BLaER1 (cell line): ENCODE measurements at regions not wholly inside any gene's neighbourhood (a gene's known extent, or its start where the extent isn't known, plus 50 kb on each side); places are given as distances from the start of the nearest gene placed in this dataset.
"Not testable (repeated sequence)": the region's sequence is repeated elsewhere in the genome, so short reads cannot be mapped to it uniquely, and the experiment has no call there.

ENCODE experiments used
- H3K27ac ChIP-seq: shearing (Covaris generic); formaldehyde crosslinking; 2 replicates; pipeline ENCODE4 v1.8.1; 2022
- H3K27me3 ChIP-seq: shearing (Covaris generic); formaldehyde crosslinking; 2 replicates; pipeline ENCODE4 v1.8.1; 2022
- H3K36me3 ChIP-seq: shearing (Covaris generic); formaldehyde crosslinking; 2 replicates; pipeline ENCODE4 v1.8.1; 2022
- H3K4me1 ChIP-seq: shearing (Covaris generic); formaldehyde crosslinking; 2 replicates; pipeline ENCODE4 v1.8.1; 2022
- H3K4me2 ChIP-seq: shearing (Covaris generic); formaldehyde crosslinking; 2 replicates; pipeline ENCODE4 v1.8.1; 2022
- H3K4me3 ChIP-seq: shearing (Covaris generic); formaldehyde crosslinking; 2 replicates; pipeline ENCODE4 v1.8.1; 2022
- H3K9ac ChIP-seq: shearing (Covaris generic); formaldehyde crosslinking; 2 replicates; pipeline ENCODE4 v1.8.1; 2022
- H3K9me3 ChIP-seq: shearing (Covaris generic); formaldehyde crosslinking; 2 replicates; pipeline ENCODE4 v1.8.1; 2022
- H4K20me1 ChIP-seq: shearing (Covaris generic); formaldehyde crosslinking; 2 replicates; pipeline ENCODE4 v1.8.1; 2022
- Cebpa-rat ChIP-seq: shearing (Covaris generic); IDR thresholded peaks from 2 replicates; pipeline ENCODE4 v1.8.1; 2022

- no peak overlapping the region for H3K4me2 ChIP-seq
- no peaks in the 10 kb centered on the region for H3K9me3 ChIP-seq
- peaks cover 11% of the 10 kb centered on the region; the same call in 1 of the 2 replicates for H3K4me1 ChIP-seq
- no peaks in the 10 kb centered on the region for H3K27me3 ChIP-seq
- H3K27ac ChIP-seq: no peak overlapping the region
- no peak for TF ChIP-seq Cebpa-rat
- no peaks in the 10 kb centered on the region for H4K20me1 ChIP-seq
- H3K9ac ChIP-seq: no peak overlapping the region
- no peak overlapping the region for H3K4me3 ChIP-seq
- no peaks in the 10 kb centered on the region for H3K36me3 ChIP-seq
Measured at GRCh38 chr20:22529150-22530019, 55.0 kb downstream of the FOXA2 start.

DNA sequence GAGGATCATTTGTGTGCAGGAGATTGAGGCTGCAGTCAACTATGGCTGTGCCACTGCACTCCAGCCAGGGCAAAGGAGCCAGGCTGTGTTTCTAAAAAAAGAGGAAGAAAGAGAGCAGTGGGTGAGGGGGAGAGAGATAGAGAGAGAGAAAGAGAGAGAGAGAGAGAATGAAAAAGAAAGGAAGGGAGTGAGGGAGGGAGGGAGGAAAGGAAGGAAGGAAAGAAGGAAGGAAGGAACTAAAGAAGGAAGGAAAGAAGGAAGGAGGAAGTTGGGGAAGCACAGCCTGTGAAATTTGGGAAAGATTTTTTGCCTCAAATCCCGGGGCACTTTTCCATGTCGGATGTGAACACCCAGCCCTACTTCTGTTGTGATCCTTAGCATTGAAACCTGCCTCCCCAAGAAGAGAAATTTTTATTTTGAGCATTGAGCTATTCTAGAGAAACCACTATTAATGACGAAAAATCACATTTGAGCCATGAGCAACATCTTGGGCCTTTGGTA lies 57.8 kb downstream of the FOXA2 start:
- no peaks in the 10 kb centered on the region for H4K20me1 ChIP-seq
- TF ChIP-seq Cebpa-rat: no peak
- no peak overlapping the region for H3K4me2 ChIP-seq
- no peak overlapping the region for H3K9ac ChIP-seq
- H3K27me3 ChIP-seq: no peaks in the 10 kb centered on the region
- H3K4me3 ChIP-seq: no peak overlapping the region
- no peaks in the 10 kb centered on the region for H3K9me3 ChIP-seq
- H3K36me3 ChIP-seq: no peaks in the 10 kb centered on the region
- peaks cover 11% of the 10 kb centered on the region; the same call in 1 of the 2 replicates for H3K4me1 ChIP-seq
- no peak overlapping the region for H3K27ac ChIP-seq

- no peaks in the 10 kb centered on the region for H3K27me3 ChIP-seq
- no peak for TF ChIP-seq Cebpa-rat
- no peak overlapping the region for H3K4me2 ChIP-seq
- H4K20me1 ChIP-seq: no peaks in the 10 kb centered on the region
- H3K27ac ChIP-seq: no peak overlapping the region
- no peaks in the 10 kb centered on the region for H3K9me3 ChIP-seq
- H3K4me1 ChIP-seq: peaks cover 11% of the 10 kb centered on the region; the same call in 1 of the 2 replicates
- H3K9ac ChIP-seq: no peak overlapping the region
- no peak overlapping the region for H3K4me3 ChIP-seq
- H3K36me3 ChIP-seq: no peaks in the 10 kb centered on the region
Measured at GRCh38 chr20:22525821-22526220, 58.6 kb downstream of the FOXA2 start.

DNA sequence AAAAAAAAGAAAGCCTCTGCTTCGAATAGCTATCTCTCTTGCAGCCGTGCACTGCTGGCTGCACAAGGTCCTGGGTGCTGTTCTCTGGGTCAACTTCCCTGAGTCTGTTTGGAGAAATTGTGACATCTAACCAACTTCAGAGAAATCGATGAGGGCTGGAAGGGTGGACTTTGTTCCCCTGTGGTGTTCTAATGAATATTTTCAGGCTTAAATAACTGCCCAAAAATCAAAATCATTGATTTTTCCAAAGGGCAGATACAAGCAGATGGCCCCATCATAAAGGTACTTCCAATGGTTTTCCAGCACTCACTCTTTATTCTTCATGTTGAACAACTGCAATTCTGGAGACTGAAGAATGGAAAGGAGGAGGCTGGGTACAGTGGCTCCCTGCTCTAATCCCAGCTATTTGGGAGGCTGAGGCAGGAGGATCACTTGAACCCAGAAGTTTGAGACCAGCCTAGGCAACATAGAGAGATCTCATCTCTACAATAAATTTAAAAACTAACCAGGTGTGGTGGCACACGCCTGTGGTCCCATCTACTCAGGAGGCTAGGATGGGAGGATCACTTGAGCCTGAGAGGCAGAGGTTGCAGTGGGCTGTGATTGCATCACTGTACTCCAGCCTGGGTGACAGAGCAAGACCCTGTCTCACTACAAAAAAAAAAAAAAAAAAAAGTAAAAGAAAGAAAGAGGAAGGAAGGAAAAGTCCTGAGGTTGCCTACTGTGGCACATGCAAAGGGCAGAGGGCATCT lies 59.1 kb downstream of the FOXA2 start:
- no peaks in the 10 kb centered on the region for H3K9me3 ChIP-seq
- no peak overlapping the region for H3K9ac ChIP-seq
- H3K4me1 ChIP-seq: peaks cover 11% of the 10 kb centered on the region; the same call in 1 of the 2 replicates
- no peak for TF ChIP-seq Cebpa-rat
- H3K4me2 ChIP-seq: no peak overlapping the region
- no peaks in the 10 kb centered on the region for H3K36me3 ChIP-seq
- H3K27me3 ChIP-seq: no peaks in the 10 kb centered on the region
- H3K27ac ChIP-seq: no peak overlapping the region
- no peak overlapping the region for H3K4me3 ChIP-seq
- no peaks in the 10 kb centered on the region for H4K20me1 ChIP-seq

GRCh38 chr20:22524393-22525015 lies 59.9 kb downstream of the FOXA2 start:
- no peak overlapping the region for H3K9ac ChIP-seq
- peaks cover 11% of the 10 kb centered on the region; the same call in 1 of the 2 replicates for H3K4me1 ChIP-seq
- H3K27me3 ChIP-seq: no peaks in the 10 kb centered on the region
- H3K4me2 ChIP-seq: no peak overlapping the region
- no peak for TF ChIP-seq Cebpa-rat
- no peak overlapping the region for H3K4me3 ChIP-seq
- H3K9me3 ChIP-seq: no peaks in the 10 kb centered on the region
- H3K36me3 ChIP-seq: no peaks in the 10 kb centered on the region
- no peaks in the 10 kb centered on the region for H4K20me1 ChIP-seq
- H3K27ac ChIP-seq: no peak overlapping the region

DNA sequence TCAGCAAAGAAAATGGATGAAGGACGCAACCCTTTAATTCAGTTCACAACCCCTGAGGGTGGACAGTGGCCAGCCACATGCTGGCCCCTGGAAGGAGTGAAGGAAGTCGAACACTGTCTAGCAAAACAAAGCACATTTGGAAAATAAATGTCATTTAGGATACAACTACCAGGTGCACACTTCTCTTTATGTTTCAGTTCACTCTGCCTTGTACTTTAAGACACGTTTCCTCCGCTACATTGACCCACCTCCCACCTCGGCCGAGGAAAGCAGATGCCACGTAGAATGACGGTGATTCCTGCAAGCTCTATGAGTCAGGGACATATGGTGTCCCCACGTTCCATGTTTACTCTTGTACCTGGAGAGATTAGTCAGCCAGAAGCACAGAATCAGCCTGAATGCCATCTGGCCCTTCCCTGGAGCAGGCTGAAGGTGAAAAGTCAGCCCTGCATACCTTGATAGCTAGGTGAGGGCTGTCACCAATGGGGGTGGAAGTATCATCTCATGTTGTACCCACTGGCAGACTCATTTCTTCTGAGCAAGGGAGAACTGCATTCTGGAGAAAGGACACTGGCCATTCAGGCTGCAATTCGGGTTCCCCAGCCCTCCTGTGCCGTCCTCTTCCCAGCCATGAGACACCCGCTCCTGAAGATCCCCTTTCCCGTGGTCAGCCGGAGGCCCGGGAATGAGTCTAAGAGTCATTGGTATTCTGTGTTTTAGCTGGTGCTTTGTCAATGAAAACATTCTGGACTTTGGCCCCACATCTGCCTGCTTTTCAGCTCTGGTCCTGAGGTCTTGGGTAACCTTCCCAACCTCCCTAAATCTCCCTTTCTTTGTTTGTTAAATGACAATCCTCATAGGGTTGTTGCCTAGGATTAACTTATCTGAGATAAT lies 60.6 kb downstream of the FOXA2 start:
- H4K20me1 ChIP-seq: no peaks in the 10 kb centered on the region
- H3K9ac ChIP-seq: no peak overlapping the region
- TF ChIP-seq Cebpa-rat: no peak
- no peak overlapping the region for H3K27ac ChIP-seq
- H3K4me3 ChIP-seq: no peak overlapping the region
- H3K4me1 ChIP-seq: peaks cover 11% of the 10 kb centered on the region; the same call in 1 of the 2 replicates
- H3K4me2 ChIP-seq: no peak overlapping the region
- no peaks in the 10 kb centered on the region for H3K9me3 ChIP-seq
- no peaks in the 10 kb centered on the region for H3K27me3 ChIP-seq
- H3K36me3 ChIP-seq: no peaks in the 10 kb centered on the region

DNA sequence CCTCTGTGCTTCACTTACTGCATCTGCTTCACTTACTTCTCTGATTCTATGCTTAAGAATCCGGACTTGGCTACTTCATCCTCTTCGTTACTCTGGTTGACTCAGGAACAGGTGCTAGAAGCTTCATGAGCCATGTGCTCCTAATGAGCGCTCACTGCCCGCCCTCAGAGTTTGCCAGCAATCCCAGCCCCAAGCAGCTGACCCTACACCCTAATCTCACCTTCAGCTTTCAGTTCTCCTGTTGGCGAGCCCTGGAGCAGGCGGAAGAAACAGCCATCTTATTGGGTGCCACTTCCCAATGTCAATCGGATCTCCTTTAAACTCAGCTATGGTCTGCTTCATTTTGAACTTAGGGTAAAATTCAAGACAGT lies 61.3 kb downstream of the FOXA2 start:
- H3K4me1 ChIP-seq: peaks cover 11% of the 10 kb centered on the region; the same call in 1 of the 2 replicates
- no peak overlapping the region for H3K27ac ChIP-seq
- H3K9ac ChIP-seq: no peak overlapping the region
- H4K20me1 ChIP-seq: no peaks in the 10 kb centered on the region
- H3K4me3 ChIP-seq: no peak overlapping the region
- H3K4me2 ChIP-seq: no peak overlapping the region
- H3K36me3 ChIP-seq: no peaks in the 10 kb centered on the region
- no peak for TF ChIP-seq Cebpa-rat
- no peaks in the 10 kb centered on the region for H3K9me3 ChIP-seq
- no peaks in the 10 kb centered on the region for H3K27me3 ChIP-seq

DNA sequence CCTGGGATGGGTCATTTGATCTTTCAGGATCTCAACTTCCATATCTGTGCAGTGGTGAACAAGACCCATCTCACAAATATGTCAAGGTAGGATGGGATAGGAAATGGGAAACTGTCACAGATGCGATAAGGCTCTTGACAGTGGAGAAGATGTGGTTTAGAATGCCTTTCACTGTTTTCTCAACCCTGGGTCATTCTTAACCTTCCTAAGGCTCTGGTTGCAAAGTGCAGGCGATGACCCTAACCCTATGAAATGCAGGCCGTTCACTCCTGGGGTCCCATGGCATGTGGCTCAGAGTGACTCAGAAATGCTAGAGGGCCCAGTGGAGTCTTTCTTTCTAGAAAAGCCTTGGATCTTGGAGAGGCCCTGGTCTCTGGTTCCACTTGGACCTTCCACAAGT lies 61.7 kb downstream of the FOXA2 start:
- H3K36me3 ChIP-seq: no peaks in the 10 kb centered on the region
- H3K9me3 ChIP-seq: no peaks in the 10 kb centered on the region
- peaks cover 11% of the 10 kb centered on the region; the same call in 1 of the 2 replicates for H3K4me1 ChIP-seq
- no peak overlapping the region for H3K4me3 ChIP-seq
- no peaks in the 10 kb centered on the region for H4K20me1 ChIP-seq
- no peak overlapping the region for H3K4me2 ChIP-seq
- H3K27me3 ChIP-seq: no peaks in the 10 kb centered on the region
- TF ChIP-seq Cebpa-rat: no peak
- H3K27ac ChIP-seq: no peak overlapping the region
- no peak overlapping the region for H3K9ac ChIP-seq

GRCh38 chr20:22521940-22522339 lies 62.4 kb downstream of the FOXA2 start:
- not testable (repeated sequence) for H3K9me3 ChIP-seq, H3K27me3 ChIP-seq, H3K36me3 ChIP-seq, H3K4me2 ChIP-seq, H3K4me3 ChIP-seq, H4K20me1 ChIP-seq, H3K27ac ChIP-seq, H3K9ac ChIP-seq
- peaks cover 11% of the 10 kb centered on the region; the same call in 1 of the 2 replicates for H3K4me1 ChIP-seq
